OCI-LY1 (cell line): ENCODE measurements at regions not wholly inside any gene's neighbourhood (a gene's known extent, or its start where the extent isn't known, plus 50 kb on each side); places are given as distances from the start of the nearest gene placed in this dataset.
A peak's percentile ranks its signal among the peaks of the same experiment; 100 is the strongest.

Experiments used
- H2AFZ ChIP-seq: fragments of 200-600 bp; sonication (generic), shearing (Covaris generic); 2 replicates; pipeline ENCODE4 v1.6.0; 2014; ENCODE audit warnings: antibody characterized with exemption, mild to moderate bottlenecking, low read length
- H3F3A ChIP-seq: fragments of 200-600 bp; sonication (generic), shearing (Covaris generic); 2 replicates; pipeline ENCODE4 v1.6.0; 2014; ENCODE audit warnings: mild to moderate bottlenecking, antibody characterized with exemption, low read length, moderate library complexity; ENCODE audit not compliant: insufficient read depth
- H3K27ac ChIP-seq: fragments of 200-600 bp; sonication (generic); 2 replicates; pipeline ENCODE4 v1.5.1; 2014; ENCODE audit warnings: low read length, mixed run types, mild to moderate bottlenecking, low read depth; ENCODE audit not compliant: poor library complexity, severe bottlenecking
- H3K27me3 ChIP-seq: fragments of 200-600 bp; sonication (generic); 2 replicates; pipeline ENCODE4 v1.6.0; 2014; ENCODE audit warnings: antibody characterized with exemption, mild to moderate bottlenecking, low read length, moderate library complexity; ENCODE audit not compliant: insufficient read depth
- H3K36me3 ChIP-seq: fragments of 200-600 bp; sonication (generic); 2 replicates; pipeline ENCODE4 v1.6.1; 2014; ENCODE audit warnings: mild to moderate bottlenecking, antibody characterized with exemption, low read length, moderate library complexity, mixed read lengths; ENCODE audit not compliant: insufficient read depth
- H3K4me1 ChIP-seq: fragments of 200-600 bp; sonication (generic); 2 replicates; pipeline ENCODE4 v1.5.1; 2014; ENCODE audit warnings: mild to moderate bottlenecking, low read length, moderate library complexity; ENCODE audit not compliant: insufficient read depth, severe bottlenecking
- H3K4me2 ChIP-seq: fragments of 200-600 bp; sonication (generic), shearing (Covaris generic); 2 replicates; pipeline ENCODE4 v1.6.1; 2014; ENCODE audit warnings: low read length
- H3K4me3 ChIP-seq: fragments of 200-600 bp; sonication (generic); 2 replicates; pipeline ENCODE4 v1.5.1; 2014; ENCODE audit warnings: low read length, low read depth, mild to moderate bottlenecking, mixed read lengths; ENCODE audit not compliant: poor library complexity, severe bottlenecking
- H3K79me2 ChIP-seq: fragments of 200-600 bp; shearing (Covaris generic); 2 replicates; pipeline ENCODE4 v1.6.1; 2016; ENCODE audit warnings: mixed run types, low read length, mixed read lengths; ENCODE audit not compliant: insufficient read depth
- H3K9ac ChIP-seq: fragments of 200-600 bp; sonication (generic), shearing (Covaris generic); 2 replicates; pipeline ENCODE4 v1.6.1; 2014; ENCODE audit warnings: mild to moderate bottlenecking, low read length, mixed read lengths
- H3K9me2 ChIP-seq: fragments of 200-600 bp; sonication (generic), shearing (Covaris generic); 2 replicates; pipeline ENCODE4 v1.6.1; 2014; ENCODE audit warnings: low read depth, mild to moderate bottlenecking, low read length, mixed read lengths
- H3K9me3 ChIP-seq: fragments of 200-600 bp; shearing (Covaris generic); 2 replicates; pipeline ENCODE4 v1.6.1; 2014; ENCODE audit warnings: low read length, mixed read lengths
- H4K20me1 ChIP-seq: fragments of 200-600 bp; sonication (generic), shearing (Covaris generic); 2 replicates; pipeline ENCODE4 v1.6.0; 2016; ENCODE audit warnings: mild to moderate bottlenecking, low read length; ENCODE audit not compliant: insufficient read depth
- EZH2 ChIP-seq: fragments of 200-600 bp; sonication (generic), shearing (Covaris generic); IDR thresholded peaks from 2 replicates; pipeline ENCODE4 v1.8.0; 2017; ENCODE audit warnings: borderline replicate concordance, mixed run types, mild to moderate bottlenecking, antibody characterized with exemption, low read length, moderate library complexity, mixed read lengths
- TF ChIP-seq, protein P1 (sequence below): fragments of 200-600 bp; sonication (generic), shearing (Covaris generic); IDR thresholded peaks from 2 replicates; pipeline ENCODE4 v1.5.1; 2017; ENCODE audit warnings: mild to moderate bottlenecking, antibody characterized with exemption, low read length, moderate library complexity, mixed read lengths

DNA sequence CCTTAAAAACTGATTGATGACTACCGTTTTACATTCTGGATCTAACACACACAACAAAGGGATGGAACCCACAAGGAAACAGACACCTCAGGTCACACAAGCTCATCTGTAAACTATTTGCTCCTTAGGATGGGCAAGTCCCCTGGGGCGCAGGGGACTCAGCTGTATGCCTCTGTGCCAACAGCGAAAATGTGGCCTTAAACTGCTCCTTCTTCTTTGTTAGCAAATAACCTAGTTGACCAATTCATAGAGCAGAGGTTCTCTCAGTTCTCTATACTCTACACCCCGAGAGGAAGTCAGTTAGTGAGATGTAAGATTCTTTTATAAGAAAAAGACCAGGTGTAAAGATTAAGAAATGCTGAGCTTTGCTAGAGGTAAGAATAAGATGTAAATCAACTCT is 181.9 kb upstream of the PRSS58 start:
- Histone ChIP-seq H3K36me3 (no peaks in the 10 kb centered on the region), H3K79me2 (no peaks in the 10 kb centered on the region), H2AFZ (no peak overlapping the region), H3K4me2 (no peak overlapping the region), H3K9me2 (no peaks in the 10 kb centered on the region), H4K20me1 (no peaks in the 10 kb centered on the region), H3K9ac (no peak overlapping the region), H3K27me3 (no peaks in the 10 kb centered on the region), H3F3A (no peaks in the 10 kb centered on the region), H3K9me3 (no peaks in the 10 kb centered on the region), H3K4me3 (no peak overlapping the region), H3K4me1 (no peaks in the 10 kb centered on the region), H3K27ac (no peak overlapping the region)
- TF ChIP-seq EZH2, result no peak
- TF ChIP-seq, protein P1, sequence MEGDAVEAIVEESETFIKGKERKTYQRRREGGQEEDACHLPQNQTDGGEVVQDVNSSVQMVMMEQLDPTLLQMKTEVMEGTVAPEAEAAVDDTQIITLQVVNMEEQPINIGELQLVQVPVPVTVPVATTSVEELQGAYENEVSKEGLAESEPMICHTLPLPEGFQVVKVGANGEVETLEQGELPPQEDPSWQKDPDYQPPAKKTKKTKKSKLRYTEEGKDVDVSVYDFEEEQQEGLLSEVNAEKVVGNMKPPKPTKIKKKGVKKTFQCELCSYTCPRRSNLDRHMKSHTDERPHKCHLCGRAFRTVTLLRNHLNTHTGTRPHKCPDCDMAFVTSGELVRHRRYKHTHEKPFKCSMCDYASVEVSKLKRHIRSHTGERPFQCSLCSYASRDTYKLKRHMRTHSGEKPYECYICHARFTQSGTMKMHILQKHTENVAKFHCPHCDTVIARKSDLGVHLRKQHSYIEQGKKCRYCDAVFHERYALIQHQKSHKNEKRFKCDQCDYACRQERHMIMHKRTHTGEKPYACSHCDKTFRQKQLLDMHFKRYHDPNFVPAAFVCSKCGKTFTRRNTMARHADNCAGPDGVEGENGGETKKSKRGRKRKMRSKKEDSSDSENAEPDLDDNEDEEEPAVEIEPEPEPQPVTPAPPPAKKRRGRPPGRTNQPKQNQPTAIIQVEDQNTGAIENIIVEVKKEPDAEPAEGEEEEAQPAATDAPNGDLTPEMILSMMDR, result no peak

DNA sequence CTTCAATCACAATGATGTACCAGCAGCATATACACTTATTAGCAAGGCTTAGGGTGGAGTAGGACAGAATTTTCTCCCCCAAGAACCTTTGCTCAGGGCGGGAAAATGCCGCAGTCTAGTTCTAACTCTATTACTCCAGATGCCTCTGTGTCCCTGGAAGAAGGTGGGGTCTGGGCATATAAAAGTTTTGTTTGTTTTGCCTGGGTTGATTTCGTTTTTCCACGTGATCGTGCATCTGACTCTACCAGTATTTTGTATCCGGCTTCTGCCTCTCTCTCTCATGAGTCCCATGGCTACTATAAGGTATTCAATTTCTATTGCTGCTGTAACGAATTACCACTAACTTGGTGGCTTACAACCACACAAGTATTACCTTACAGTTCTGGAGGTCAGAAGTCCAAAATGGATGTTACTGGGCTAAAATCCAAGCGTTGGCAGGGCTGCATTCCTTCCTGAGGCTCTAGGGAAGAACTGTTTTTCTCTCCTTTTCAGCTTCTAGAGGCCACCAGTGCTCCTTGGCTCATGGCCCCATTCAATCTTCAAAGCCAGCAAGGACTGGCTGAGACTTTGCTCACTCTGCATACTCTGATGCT is 181.2 kb upstream of the PRSS58 start:
- H3K36me3 ChIP-seq, result no peaks in the 10 kb centered on the region
- H3K4me2 ChIP-seq, result no peak overlapping the region
- no peaks in the 10 kb centered on the region for H3K9me3 ChIP-seq
- TF ChIP-seq EZH2, result no peak
- TF ChIP-seq, protein P1, result no peak
- no peaks in the 10 kb centered on the region for H3K4me1 ChIP-seq
- H3K4me3 ChIP-seq, result no peak overlapping the region
- no peaks in the 10 kb centered on the region for H4K20me1 ChIP-seq
- no peak overlapping the region for H2AFZ ChIP-seq
- no peak overlapping the region for H3K27ac ChIP-seq
- H3K9me2 ChIP-seq, result no peaks in the 10 kb centered on the region
- no peaks in the 10 kb centered on the region for H3K27me3 ChIP-seq
- no peaks in the 10 kb centered on the region for H3K79me2 ChIP-seq
- H3F3A ChIP-seq, result no peaks in the 10 kb centered on the region
- H3K9ac ChIP-seq, result no peak overlapping the region

- no peaks in the 10 kb centered on the region for H3K9me3 ChIP-seq
- H3K4me1 ChIP-seq, result no peaks in the 10 kb centered on the region
- TF ChIP-seq, protein P1, result peak; percentile 88
- TF ChIP-seq EZH2, result no peak
- no peaks in the 10 kb centered on the region for H3K79me2 ChIP-seq
- H3F3A ChIP-seq, result no peaks in the 10 kb centered on the region
- no peak overlapping the region for H2AFZ ChIP-seq
- no peak overlapping the region for H3K4me3 ChIP-seq
- H4K20me1 ChIP-seq, result no peaks in the 10 kb centered on the region
- no peak overlapping the region for H3K4me2 ChIP-seq
- H3K36me3 ChIP-seq, result no peaks in the 10 kb centered on the region
- H3K27me3 ChIP-seq, result no peaks in the 10 kb centered on the region
- H3K27ac ChIP-seq, result no peak overlapping the region
- H3K9ac ChIP-seq, result no peak overlapping the region
- no peaks in the 10 kb centered on the region for H3K9me2 ChIP-seq
These were observed 180.5 kb upstream of the PRSS58 start for GRCh38 chr7:142438235-142438922.
